NCI-H1694 (cell line): ENCODE measurements at regions not wholly inside any gene's neighbourhood (a gene's known extent, or its start where the extent isn't known, plus 50 kb on each side); places are given as distances from the start of the nearest gene placed in this dataset.
"Not testable (repeated sequence)": the region's sequence is repeated elsewhere in the genome, so short reads cannot be mapped to it uniquely, and the experiment has no call there.

Experiments
- DNase-seq: peaks from one replicate; lab custom pipeline; 2025; lab: John Stamatoyannopoulos, UW

DNA sequence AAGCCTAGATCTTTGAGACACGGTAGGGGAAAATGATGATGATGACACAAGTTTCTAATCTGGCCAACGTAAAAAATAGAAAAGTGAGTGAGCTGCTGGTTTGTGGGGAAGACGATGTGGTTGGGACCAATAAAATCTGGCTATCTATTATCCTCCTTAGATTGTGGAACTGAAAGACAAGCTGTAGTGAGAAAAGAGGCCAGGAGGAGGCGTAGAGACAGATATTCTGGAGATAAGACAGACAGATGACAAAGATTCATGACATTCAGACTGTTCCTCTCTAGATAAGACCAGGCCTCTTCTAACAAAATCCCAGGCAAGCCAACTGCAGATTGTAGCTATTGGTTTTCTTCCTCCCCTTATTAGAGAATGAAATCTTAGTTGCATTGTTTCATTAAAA lies 376.3 kb upstream of the UBE2E3 start:
- DNase-seq: no peak

GRCh38 chr2:180601016-180601415 lies 379.4 kb upstream of the UBE2E3 start:
- no peak for DNase-seq

- DNase-seq: no peak
Measured at GRCh38 chr2:180599804-180600203, 380.6 kb upstream of the UBE2E3 start.

DNA sequence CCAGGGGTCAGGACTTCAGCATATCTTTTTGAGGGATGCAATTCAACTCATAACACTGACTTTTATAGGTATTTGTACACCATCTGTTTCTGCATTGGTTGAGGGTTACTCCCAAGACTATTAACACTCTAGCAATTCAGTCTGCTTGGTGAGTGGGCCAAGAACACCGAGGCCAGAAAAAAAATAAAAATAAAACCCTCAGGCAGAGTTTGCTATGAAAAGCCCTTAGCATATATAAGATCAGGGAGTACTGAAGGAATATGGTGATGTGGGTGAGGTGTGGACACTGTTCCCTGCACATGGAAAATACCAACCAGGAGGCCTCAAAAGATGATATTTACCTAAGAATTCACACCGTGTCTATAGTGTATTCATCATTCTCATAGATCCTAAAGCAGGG lies 383.2 kb upstream of the UBE2E3 start:
- DNase-seq: no peak

DNA sequence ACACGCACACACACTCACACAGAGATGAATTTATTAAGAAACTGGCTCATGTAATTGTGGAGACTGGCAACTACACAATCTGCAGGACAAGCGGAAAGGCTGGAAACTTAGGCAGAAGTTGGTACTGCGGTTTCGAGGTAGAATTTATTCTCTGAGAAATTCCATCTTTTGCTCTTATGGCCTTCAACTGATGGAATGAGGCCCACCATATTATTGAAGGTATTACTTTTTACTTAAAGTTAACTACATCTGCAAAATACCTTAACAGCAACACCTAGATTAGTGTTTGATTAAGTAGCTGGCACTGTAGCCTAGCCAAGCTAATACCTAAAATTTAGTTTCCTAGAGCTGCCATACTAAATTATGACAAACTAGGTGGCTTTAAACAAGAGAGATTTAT lies 384.0 kb upstream of the UBE2E3 start:
- DNase-seq: no peak

DNA sequence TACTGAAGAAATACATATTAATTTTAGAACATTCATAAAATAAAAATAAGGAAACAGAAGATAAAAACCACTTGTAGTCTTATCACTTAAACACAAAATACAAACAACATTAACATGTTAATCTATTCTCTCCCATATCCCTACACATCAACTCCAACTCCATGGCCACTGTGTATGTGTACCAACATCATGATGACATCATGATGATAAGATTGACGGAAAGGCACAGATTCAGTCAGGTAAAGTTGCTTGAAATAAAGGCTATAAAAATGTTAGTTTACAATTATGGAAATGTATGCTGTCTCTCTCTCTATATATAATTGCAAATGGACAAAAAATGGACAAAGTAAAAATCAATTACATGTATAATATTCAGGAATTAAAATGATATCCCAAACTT lies 388.5 kb upstream of the UBE2E3 start:
- no peak for DNase-seq

DNA sequence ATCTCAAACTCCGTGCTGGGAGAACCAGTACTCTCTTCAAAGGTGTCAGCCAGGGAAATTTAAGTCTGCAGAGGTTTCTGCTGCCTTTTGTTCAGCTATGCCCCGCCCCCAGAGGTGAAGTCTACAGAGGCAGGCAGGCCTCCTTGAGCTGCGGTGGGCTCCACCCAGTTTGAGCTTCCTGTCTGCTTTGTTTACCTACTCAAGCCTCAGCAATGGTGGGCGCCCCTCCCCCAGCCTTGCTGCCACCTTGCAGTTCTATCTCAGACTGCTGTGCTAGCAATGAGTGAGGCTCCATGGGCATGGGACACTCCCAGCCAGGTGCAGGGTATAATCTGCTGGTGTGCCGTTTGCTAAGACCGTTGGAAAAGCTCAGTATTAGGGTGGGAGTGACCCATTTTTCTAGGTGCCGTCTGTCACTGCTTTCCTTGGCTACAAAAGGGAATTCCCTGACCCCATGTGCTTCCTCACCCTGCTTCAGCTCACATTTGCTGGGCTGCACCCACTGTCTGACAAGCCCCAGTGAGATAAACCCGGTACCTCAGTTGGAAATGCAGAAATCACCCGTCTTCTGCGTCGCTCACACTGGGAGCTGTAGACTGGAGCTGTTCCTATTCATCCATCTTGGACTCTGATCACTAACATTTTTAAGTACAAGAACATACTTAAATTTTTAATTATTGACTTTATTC lies 389.2 kb upstream of the UBE2E3 start:
- not testable (repeated sequence) for DNase-seq

- no peak for DNase-seq
Measured at GRCh38 chr2:180583441-180584140, 396.8 kb upstream of the UBE2E3 start.

DNA sequence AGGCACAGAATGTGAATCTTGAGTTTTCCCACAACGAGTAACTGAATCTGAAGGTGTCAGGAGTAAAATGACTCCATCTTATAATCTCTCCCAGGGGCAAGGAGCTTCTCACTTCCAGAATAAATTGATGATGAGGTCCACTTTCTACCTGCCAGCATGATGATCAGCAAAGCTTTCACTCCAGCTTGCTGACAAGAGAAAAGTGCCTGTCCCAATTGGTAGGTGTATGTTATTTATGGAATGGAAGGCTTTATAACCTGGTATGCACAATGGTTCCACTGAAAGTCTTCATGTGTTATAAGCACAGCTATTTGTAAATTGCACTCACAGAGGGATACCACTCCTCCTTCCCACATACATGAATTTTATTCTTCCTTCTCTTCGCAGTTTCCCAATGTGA lies 401.0 kb upstream of the UBE2E3 start:
- no peak for DNase-seq

GRCh38 chr2:180578441-180578840 lies 402.0 kb upstream of the UBE2E3 start:
- DNase-seq: no peak

DNA sequence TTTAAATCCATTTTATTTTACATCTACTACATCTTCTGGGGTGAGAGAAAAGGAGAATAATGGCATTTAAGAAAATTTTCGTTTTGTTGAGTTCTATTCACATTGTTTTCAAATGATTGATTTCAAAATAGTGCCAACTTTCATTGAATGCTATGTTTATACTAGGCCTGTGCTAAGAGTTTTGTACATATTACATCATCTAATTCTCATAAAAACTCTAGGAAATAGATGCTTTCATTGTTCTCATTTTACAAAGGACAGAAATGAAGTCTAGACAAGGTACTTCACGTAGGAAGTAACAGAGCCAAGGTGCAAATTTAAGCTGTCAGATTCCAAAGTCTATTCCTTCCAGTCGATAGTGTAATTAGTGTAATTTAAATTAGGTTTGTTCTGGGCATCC lies 402.8 kb upstream of the UBE2E3 start:
- DNase-seq: no peak

DNA sequence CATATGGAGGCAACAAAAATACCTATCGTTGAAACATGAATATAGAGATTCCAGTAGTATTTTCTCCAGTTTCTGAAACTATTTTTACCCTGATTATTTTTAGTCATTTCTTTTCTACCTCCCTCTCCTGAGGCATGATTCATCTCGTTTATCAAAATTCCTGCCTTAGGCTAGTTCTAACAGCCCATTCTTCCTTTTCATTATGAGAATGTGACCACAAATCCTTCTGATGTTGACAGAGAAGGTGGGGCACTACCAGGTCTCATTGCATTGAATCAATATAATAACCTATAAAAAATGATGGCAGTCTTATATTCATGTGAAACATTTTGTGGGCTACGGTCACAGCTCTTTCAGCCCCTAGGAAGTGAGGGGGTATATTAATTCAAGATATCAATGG lies 406.5 kb upstream of the UBE2E3 start:
- no peak for DNase-seq

DNA sequence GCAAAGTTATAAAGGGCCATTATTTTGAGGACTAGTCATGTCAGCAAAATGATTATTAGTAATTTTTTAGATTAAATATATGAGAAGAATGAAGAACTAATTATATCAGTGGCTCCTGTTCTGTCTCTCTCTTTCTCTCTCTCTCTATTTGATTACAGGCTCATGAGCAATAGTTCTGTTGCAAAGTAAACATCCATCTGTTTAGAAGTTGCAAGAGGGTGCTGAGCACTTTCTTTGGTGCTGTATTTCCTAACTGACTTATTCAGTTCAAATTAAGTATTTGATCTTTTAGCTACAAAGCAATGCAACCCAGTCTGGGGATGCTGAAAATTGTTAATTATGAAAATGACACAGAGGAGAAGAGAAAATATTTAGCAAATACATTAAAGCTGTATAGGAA lies 408.1 kb upstream of the UBE2E3 start:
- no peak for DNase-seq

GRCh38 chr2:180571559-180571958 lies 408.8 kb upstream of the UBE2E3 start:
- no peak for DNase-seq

DNA sequence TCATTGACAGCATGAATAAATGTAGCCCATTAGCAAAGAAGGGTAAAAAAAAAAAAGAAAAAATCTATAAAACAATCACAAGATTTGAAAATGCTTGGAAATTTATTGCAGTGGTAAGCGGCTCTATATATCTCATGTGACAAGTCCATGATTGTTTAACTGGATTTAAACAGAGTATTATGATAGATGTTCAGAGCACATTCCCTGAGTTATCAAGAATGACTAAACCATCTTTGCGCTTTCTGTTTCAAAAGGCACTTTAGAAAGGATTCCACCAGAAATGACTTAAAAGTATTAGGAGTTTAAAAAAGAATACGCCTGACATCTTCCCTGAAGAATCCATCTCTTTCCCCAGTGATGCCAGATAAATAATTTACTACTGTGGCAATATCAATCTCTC lies 409.5 kb upstream of the UBE2E3 start:
- no peak for DNase-seq

- no peak for DNase-seq
Measured at GRCh38 chr2:180564051-180564450, 416.4 kb upstream of the UBE2E3 start.

- DNase-seq: no peak
Measured at GRCh38 chr2:180562378-180562777, 418.0 kb upstream of the UBE2E3 start.

DNA sequence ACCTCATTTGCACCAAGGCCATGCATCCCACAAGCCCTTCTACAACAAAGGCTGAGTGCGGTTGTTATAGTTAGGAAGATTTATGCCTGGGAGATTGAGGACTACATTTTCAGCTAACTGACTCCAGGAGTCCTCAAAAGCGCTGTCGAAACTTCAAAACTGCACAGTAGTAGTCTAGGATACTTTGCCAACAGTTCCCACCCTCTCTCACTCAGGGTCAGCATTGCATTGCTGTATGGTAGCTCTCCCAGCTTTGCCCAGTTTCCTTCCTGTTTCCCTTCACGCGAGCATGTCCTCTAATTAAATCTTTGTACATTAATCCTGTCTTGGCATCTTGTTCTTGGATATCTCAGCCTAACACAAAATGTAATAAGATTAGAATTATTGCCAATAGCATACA lies 420.6 kb upstream of the UBE2E3 start:
- DNase-seq: no peak

DNA sequence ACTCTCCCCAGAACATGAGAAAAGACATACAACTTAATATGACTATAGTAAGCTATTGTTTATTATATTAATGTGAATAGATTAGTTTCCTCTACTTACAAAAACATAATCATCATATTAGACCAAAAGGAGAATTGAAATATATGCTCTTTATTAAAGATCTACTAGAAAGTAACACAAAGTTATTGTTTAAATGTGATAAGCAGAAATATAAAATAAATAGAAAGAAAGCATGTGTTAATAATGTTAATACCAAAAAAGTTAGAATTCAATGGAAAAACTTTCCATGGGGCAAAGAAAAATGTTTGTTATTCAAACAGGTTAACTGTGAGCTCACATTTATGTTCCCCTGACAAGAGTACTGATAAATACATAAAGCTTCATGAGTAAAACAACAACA lies 421.4 kb upstream of the UBE2E3 start:
- DNase-seq: no peak

GRCh38 chr2:180555391-180555965 lies 424.9 kb upstream of the UBE2E3 start:
- no peak for DNase-seq

DNA sequence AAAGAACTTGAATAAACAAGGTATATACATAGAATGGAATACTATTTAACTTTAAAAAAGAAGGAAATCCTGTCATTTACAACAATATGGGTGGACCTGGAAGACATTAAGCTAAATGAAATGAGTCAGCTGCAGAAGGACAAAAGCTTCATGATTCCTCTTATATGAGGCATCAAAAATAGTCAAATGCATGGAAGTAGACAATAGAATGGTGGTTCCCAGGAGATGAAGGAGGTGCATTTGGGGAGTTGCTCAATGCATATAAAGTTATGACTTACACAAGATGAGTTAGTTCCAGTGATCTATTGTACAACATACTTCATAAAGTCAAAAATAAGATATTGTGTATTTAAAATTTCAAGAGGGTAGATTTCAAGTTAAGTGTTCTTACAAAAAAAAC lies 426.1 kb upstream of the UBE2E3 start:
- DNase-seq: no peak

- DNase-seq: no peak
Measured at GRCh38 chr2:180553094-180553715, 427.2 kb upstream of the UBE2E3 start.

DNA sequence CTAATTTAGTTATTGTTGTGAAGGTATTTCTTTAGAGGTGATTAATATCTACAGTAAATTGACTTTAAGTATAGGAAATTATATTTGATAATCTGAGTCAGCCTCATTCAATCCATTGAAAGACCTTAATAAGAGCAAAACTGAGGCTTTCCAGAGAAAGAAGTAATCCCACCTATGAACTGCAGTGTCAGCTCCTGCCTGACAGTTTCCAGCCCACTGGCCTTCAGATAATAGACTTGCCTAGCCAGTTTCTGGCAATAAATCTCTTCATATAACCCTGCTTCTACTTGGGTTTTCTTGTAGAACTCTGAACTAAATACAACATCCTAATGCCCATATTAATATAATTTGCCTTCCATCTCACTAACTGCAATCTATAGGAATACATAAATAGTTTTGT lies 437.9 kb upstream of the UBE2E3 start:
- no peak for DNase-seq
